ENCODE measurements at regions not wholly inside any gene's neighbourhood (a gene's known extent, or its start where the extent isn't known, plus 50 kb on each side); places are given as distances from the start of the nearest gene placed in this dataset.

DNA sequence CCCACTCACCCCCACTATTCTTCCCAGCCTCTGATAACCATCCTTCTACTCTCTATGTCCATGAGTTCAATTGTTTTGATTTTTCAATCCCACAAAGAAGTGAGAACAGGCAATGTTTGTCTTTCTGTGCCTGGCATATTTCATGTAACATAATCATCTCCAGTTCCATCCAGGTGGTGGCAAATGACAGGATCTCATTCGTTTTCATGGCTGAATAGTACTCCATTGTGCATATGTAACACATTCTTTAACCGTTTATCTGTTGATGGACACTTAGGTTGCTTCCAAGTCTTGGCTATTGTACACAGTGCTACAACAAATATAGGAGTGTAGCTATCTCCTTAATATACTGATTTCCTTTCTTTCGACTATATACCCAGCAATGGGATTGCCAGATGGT lies 169.3 kb upstream of the NFIA start:
- TF ChIP-seq ZNF274 (IDR thresholded peaks at IDR 0.05; ENCODE audit: low read depth, low read length) (no peak), SUZ12 (IDR thresholded peaks at IDR 0.05; ENCODE audit: extremely low read depth, insufficient read depth, insufficient read length) (no peak)
